DMS114 treated with DMSO at 0.1 percent for 48 hours (cell line): ENCODE measurements at regions not wholly inside any gene's neighbourhood (a gene's known extent, or its start where the extent isn't known, plus 50 kb on each side); places are given as distances from the start of the nearest gene placed in this dataset.
"Not testable (repeated sequence)": the region's sequence is repeated elsewhere in the genome, so short reads cannot be mapped to it uniquely, and the experiment has no call there.

Experiments
- DNase-seq: peaks from one replicate; lab custom pipeline; 2025; ENCODE audit not compliant: unreplicated experiment; lab: John Stamatoyannopoulos, UW

DNA sequence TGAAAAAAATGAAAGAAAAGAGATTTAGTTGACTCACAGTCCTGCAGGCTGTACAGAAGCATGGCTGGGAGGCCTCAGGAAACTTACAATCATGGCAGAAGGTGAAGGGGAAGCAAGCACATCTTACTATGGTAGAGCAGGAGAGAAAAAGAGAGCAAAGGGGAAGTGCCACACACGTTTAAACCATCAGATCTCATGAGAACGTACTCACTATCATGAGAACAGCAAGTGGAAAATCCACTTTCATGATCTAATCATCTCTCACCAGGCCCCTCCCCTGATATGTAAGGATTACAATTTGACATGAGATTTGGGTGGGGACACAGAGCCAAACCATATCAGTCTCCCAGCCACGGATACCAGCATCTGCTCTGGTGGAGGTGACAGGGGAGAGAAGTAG lies 50.8 kb upstream of the CPOX start:
- no peak for DNase-seq

- no peak for DNase-seq
These were observed 51.6 kb upstream of the CPOX start for GRCh38 chr3:98645039-98645438.

GRCh38 chr3:98646680-98647079 lies 53.3 kb upstream of the CPOX start:
- no peak for DNase-seq

- DNase-seq, result no peak
These were observed 53.8 kb upstream of the CPOX start for GRCh38 chr3:98647197-98647596.

GRCh38 chr3:98650971-98651779 lies 57.8 kb upstream of the CPOX start:
- no peak for DNase-seq

GRCh38 chr3:98651780-98652077 lies 58.3 kb upstream of the CPOX start:
- DNase-seq, result no peak

DNA sequence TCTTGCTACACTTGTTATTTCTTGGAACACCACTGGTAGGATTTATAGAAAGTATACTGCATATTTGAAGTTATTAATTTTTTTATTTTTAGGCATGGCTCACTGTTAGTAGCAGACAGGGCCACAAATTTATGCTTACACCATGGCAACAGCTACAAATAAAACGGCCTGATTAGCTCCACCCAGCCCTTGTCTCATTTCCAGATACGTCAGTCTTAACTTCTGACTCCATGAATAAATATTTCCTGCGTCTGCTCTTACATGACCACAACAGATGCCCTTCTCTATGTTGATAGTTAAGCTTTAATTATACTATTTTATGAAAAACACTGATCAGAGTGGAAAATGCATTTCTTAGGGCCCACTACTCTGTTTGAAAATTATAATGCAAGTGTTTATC lies 62.3 kb upstream of the CPOX start:
- no peak for DNase-seq

DNA sequence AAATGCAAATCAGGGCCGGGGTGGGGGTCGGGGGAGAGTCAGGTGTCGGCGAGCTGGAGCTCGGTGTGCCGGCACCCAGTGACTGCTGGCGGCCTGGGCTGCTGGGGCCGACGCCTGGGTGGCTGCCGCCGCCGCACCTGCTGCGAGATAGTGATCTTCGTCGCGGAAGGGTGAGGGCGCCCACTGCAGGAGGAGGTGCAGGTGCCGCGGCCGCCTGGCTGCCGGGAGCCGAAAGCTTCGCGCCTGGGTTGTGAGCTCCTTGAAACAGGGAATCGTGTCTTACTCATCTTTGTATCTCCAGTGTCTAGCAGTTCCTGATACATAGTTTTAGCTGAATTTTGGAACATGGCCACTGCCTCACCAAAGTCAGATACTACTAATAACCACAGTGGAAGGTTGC lies 64.0 kb upstream of the CPOX start:
- peak; percentile 7 for DNase-seq

DNA sequence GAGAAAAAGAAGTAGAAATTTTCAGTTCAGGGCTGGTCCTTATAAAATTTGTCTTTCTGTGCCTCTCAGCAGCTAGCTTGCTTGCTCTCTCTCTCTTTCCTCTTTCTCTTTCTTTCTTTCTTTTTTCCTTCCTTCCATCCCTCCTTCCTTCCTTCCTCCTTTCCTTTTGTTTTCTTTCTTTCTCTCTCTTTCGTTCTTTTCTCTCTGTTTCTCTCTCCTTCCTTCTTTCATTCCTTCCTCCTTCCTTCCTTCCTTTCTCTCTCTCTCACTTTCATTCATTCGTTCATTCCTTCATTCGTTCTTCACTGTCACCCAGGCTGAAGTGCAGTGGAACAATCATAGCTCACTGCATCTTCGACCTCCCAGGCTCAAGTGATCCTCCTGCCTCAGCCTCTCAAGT lies 69.3 kb upstream of the CPOX start:
- no peak for DNase-seq

DNA sequence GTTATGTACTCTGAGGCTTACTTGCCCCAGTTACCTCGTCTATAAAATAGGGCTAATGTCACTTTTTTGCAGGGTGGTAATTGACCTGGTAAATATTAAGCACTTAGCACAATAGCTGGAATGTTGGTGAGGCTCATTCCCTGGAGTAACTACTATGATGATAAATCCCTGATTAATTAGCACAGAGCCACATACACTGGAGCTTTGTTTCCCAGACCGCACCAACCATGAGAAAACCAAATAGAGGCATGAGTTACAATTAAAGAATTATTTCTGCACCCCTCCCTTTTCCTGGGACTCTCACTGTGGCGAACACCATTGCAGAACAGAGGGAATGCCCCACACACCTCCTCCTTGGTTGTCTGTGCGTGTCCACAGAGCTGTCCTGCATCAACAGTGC lies 76.6 kb upstream of the CPOX start:
- no peak for DNase-seq

- no peak for DNase-seq
These were observed 83.2 kb upstream of the ST3GAL6 start for GRCh38 chr3:98679986-98680385.

DNA sequence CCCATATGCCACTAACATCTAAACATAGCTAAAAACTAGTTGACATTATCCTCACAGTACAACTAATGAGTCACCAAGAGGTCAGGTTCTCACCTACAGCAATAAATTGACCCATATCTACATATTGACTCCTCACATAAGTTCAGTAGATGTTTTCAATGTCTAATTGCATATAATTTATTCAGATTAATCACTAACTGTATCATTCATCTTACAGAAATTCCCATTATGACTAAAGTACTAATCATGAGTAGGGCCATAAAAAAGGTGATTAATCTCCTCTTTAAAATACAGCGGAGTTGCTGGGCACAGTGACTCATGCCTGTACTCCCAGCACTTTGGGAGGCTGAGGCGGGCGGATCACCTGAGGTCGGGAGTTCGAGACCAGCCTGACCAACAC lies 82.4 kb upstream of the ST3GAL6 start:
- DNase-seq, result no peak

GRCh38 chr3:98681486-98681885 lies 81.7 kb upstream of the ST3GAL6 start:
- DNase-seq, result no peak

DNA sequence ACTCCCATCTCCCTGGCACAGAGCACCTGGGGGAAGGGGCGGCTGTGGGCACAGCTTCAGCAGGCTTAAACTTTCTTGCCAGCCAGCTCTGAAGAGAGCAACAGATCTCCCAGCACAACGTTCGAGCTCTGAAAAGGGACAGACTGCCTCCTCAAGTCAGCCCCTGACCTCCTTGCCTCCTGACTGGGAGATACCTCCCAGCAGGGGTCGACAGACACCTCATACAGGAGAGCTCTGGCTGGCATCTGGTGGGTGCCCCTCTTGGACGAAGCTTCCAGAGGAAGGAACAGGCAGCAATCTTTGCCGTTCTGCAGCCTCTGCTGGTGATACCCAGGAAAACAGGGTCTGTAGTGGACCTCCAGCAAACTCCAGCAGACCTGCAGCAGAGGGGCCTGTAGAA lies 80.7 kb upstream of the ST3GAL6 start:
- DNase-seq, result not testable (repeated sequence)

GRCh38 chr3:98688363-98688762 lies 74.8 kb upstream of the ST3GAL6 start:
- DNase-seq, result no peak

GRCh38 chr3:98690876-98691275 lies 72.3 kb upstream of the ST3GAL6 start:
- DNase-seq, result no peak

GRCh38 chr3:98691897-98692296 lies 71.2 kb upstream of the ST3GAL6 start:
- DNase-seq, result no peak

DNA sequence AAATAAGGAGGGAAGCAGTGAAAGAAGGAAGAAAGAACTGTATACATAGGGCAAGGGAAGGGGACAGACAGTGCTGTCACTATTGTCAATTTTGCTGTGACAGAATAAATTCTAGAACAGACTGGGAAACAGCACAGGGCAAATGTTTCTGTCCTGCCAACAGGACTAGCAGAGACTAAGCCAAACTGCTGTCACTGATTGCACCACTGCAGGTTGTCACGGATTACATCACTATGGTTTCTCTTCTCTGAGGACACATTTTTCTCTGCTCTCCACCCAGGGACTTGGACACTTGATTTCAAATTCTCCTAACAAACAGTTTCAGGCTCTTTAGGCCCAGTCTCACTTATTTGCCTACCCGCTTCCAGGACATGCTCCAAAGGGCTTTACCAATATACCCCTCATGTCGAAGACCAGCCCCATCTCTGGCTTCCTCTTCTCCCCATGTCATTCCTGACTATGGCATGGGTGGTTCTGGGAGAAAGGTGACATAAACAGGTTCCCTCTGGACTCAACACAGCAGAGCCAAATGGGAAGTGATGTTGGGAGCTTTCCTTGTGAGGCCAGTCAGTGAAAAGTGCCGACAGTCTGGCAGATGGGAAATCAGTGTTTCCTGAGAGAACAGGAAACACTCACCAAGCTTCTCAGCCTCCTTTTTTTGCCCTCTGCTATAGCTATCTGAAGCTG lies 70.2 kb upstream of the ST3GAL6 start:
- DNase-seq, result no peak

DNA sequence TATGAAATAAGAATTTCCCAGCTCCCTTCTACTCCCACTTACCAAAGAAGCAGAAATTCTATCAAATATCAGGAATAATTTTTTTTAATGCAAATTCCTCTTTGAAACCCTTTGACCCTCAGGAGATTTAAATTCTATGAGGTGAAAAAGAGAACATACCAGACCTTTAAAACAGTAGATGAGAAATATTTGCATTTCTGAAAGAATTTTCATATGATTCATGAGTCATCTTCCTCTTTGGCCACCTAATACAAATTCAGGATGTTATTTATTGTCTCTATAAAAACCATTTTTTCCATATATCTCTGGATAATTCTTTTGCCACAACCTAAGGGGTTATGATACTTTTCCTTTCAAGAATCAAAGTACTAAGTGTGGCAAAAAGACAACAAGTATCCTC lies 67.3 kb upstream of the ST3GAL6 start:
- no peak for DNase-seq

DNA sequence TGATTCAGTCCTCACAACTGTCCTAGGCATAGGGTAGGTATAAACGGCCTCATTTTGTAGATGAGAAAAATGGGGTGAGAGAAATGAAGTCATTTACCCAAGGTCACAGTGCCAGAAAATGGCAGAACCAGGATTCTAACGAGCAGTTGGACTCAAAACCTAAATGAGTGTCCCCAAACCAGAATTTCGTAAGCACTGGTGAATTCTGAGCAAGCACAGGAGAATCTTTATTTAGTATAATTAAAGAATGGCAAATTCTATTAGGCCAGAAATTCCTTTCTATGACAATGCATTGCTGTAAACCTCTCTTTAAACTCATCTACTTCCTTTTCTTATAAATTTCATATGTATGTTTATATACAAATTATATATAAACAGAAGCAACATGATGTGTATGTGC lies 66.8 kb upstream of the ST3GAL6 start:
- not testable (repeated sequence) for DNase-seq

GRCh38 chr3:98697225-98697624 lies 65.9 kb upstream of the ST3GAL6 start:
- DNase-seq, result no peak

DNA sequence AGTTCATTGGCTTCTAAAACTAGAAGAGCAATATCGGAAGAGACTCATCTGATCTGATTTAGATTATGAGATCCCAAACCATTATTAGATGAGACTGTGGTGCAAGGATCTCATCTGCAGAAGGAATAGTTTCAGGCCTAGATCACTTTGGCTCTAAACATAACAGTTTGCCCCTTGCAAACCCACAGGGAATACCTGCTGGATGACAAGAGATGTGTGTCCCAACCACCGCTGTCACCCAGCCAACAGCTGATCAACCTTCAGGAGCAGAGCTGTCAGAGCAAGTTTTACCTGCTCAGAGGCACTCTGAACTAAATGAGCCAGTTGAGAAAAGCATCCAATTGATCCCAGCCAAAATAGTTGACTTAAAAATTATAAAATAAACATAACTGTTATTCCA lies 64.0 kb upstream of the ST3GAL6 start:
- no peak for DNase-seq
